AG09319 (cell line): ENCODE measurements at regions not wholly inside any gene's neighbourhood (a gene's known extent, or its start where the extent isn't known, plus 50 kb on each side); places are given as distances from the start of the nearest gene placed in this dataset.

ENCODE experiments used
- DNase-seq: peaks from one replicate; pipeline ENCODE4 v3.0.0-alpha.2; 2010; ENCODE audit warnings: low read depth; ENCODE audit errors: extremely low read depth
- TF ChIP-seq, protein P1 (sequence below): IDR thresholded peaks from 2 replicates; pipeline ENCODE4 v1.5.1; 2011; ENCODE audit warnings: low read depth, mild to moderate bottlenecking, inconsistent platforms, low read length, moderate library complexity

DNA sequence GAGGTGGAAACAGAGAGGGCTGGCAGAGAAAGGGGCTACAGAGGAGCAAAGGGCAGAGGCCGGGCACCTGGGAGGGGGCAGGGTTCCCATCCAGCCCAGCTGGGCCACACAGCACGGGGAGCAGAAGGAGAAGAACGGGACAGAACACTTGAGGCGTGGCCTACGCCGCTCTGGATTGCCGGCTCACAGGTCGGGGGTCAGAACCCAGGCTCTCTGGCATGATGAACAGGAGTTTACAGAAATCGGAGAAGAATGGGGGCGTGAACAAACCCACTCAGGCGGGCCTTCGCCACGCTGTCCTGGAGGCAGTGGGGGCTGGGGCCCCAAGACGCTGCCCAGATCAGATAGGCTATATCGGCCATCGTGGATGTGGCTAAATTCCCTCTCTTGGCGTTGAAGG is 362.2 kb upstream of the SHH start:
- TF ChIP-seq, protein P1, sequence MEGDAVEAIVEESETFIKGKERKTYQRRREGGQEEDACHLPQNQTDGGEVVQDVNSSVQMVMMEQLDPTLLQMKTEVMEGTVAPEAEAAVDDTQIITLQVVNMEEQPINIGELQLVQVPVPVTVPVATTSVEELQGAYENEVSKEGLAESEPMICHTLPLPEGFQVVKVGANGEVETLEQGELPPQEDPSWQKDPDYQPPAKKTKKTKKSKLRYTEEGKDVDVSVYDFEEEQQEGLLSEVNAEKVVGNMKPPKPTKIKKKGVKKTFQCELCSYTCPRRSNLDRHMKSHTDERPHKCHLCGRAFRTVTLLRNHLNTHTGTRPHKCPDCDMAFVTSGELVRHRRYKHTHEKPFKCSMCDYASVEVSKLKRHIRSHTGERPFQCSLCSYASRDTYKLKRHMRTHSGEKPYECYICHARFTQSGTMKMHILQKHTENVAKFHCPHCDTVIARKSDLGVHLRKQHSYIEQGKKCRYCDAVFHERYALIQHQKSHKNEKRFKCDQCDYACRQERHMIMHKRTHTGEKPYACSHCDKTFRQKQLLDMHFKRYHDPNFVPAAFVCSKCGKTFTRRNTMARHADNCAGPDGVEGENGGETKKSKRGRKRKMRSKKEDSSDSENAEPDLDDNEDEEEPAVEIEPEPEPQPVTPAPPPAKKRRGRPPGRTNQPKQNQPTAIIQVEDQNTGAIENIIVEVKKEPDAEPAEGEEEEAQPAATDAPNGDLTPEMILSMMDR, result no peak
- no peak for DNase-seq

DNA sequence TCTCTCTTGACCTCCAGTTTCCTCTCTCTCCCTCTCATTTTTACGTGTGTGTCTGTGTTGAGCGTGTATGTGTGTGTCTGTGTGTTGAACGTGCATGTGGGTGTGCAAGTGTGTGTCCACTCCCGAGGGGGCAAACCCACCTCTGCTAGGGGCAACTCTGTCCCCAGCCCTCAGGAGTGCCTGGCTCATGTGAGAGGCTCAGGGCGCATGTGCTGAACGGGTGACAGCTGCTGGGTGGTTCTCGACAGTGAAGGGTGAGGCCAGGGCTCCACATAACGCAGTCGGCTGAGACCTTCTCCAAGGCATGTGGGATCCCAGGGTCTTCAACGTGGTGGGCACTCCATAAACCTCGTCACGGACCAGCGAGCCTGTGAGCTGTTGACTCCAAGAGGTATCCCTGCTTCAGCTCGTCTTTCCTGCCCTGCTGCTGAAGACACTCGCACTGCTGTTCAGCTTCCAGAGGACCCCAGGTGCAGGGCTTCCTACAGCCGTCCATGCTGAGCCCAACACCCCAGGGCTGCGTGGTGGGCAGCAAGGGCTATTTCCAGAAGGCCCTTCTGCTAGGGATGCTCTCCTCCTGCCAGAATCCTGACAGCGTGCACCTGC is 361.6 kb upstream of the SHH start:
- TF ChIP-seq, protein P1, result no peak
- DNase-seq, result no peak

DNA sequence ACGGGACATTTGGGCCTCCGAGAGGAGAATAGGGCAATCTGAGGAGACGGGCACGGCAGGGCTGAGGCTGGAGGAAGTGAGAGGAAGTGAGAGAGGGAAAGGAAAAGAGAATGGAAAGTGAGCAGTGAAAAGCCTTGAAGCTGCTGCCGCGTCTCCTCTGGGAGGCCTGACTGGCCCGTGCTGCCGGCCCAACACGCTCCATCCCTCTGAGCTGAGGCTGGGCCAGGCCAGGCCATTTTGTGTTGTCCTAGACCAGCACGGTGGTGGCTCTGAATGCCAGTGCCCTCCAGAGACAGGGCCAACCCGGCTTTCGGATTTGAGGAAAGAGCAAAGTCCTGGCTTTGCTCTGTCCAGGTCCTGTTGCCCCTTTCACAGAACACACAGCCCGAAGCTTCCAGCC is 361.1 kb upstream of the SHH start:
- TF ChIP-seq, protein P1, result no peak
- DNase-seq, result no peak

DNA sequence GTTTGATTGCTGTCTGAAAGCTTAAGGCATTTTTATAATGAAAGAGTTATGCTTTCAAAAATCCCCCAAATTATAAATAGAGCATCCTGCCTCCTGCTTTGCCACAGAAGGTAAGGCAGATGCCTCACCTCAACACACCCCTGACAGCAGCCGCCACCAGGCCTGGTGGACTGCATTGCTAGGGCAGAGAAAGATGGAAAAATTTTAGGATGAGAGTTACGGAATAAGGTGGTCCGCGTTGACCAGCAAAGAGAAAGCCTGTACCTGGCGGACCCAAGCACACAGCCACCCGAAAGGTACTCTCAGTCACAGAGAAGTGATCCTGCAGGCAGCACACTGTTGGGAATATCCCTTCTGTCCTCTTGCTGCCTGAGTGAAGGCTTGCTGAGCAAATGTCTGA is 360.4 kb upstream of the SHH start:
- TF ChIP-seq, protein P1, result no peak

DNA sequence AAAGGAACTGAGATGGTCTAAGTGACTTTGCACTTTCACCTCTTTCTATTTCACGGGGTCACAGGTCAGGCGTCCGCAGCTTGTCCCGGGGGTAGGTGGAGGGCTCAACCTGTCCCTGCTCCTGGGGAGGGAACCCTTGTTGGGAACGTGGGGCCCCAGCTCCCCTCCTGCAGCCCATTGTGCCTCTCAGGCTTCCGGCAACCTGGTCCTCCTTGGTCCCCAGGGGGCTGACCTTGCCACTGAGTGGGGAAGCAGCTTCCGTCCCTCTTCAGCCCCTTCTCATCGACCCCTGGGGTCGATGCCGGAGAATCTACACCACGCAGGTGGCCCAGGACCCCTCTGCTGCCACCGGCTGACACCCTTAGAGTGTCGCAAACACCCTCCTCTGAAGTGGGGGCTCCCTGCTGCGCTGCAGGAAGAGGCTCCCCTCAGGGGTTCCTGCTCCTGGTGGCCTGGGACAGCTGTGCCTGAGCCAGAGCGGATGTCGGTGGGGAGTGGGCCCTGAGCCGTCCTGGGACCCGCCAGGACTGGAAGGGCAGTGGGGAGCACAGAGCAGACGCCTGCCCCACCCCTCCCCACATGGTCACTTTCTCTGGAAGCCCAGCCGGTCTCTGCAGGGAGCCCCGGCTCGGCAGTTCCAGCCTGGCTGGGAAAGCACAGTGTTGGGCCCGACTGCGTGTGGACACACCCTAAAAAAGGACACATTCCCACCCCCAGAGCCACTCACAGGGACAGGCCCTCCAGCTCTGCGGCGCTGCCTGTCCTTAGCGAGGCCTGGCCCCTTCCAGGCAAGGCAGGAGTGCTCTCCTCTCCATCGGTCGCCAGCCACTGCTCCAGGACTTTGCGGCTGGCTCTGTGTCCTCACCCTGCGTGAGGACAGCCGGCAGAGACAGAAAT is 357.5 kb upstream of the SHH start:
- DNase-seq, result no peak
- TF ChIP-seq, protein P1, result no peak

More for the DNA sequence above, 360.4 kb upstream of the SHH start:
- no peak for DNase-seq

DNA sequence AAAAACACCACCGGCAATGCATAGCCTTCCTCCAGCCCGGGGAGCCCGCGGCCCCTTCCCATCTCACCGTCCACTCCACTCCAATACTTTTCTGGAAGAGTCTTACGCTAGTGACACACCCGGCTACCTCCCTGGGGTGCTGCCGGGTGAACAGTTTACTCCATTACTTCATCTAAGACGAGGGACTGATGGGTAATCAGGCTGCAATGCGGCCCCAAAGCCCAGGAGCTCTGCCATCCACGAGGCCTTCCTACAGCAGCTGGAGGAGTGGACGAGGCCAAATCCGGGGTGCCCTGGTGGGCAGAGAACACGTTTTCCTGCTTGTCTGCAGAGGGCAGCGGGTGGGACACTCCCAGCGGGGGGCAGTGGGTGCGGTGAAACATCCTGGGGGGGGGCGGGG is 356.2 kb upstream of the SHH start:
- DNase-seq, result no peak
- TF ChIP-seq, protein P1, result no peak

DNA sequence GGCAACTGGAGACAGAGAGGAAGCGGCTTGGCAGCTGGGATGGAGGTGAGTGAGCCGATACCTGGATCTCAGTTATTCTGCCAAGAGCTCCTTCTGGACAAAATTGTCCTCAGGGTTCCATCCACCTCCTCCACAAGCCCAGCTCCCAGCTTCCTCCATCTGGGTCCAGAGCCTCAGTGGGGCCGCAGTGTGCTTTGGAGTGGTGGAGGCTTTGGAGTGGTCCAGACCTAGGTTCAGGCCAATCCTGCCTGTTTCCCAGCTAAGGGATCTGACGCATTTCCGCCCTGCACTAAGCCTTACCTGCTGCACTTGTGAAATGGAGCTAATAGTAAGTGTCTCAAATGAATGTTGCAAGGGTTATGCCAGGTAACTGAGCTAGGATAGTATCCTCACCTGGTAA is 355.7 kb upstream of the SHH start:
- no peak for DNase-seq

More for the DNA sequence above, 355.7 kb upstream of the SHH start:
- TF ChIP-seq, protein P1, result no peak
